HG03135 (cell line): ENCODE measurements at regions not wholly inside any gene's neighbourhood (a gene's known extent, or its start where the extent isn't known, plus 50 kb on each side); places are given as distances from the start of the nearest gene placed in this dataset.
"Not testable (repeated sequence)": the region's sequence is repeated elsewhere in the genome, so short reads cannot be mapped to it uniquely, and the experiment has no call there.

Experiments used
- ATAC-seq: cut with Tn5 transposase; IDR thresholded peaks from one replicate; pipeline ENCODE4 v1.9.1; 2021; ENCODE audit warnings: mild to moderate bottlenecking, moderate library complexity; ENCODE audit not compliant: unreplicated experiment

GRCh38 chr22:49517667-49518185 is 309.9 kb downstream of the BRD1 start:
- ATAC-seq: no peak

GRCh38 chr22:49517211-49517610 is 310.5 kb downstream of the BRD1 start:
- ATAC-seq: no peak

- no peak for ATAC-seq
Measured at GRCh38 chr22:49515475-49515874, 312.2 kb downstream of the BRD1 start.

- ATAC-seq: no peak
Measured at GRCh38 chr22:49514641-49515040, 313.0 kb downstream of the BRD1 start.

- no peak for ATAC-seq
Measured at GRCh38 chr22:49514211-49514610, 313.5 kb downstream of the BRD1 start.

- ATAC-seq: no peak
Measured at GRCh38 chr22:49513358-49513851, 314.3 kb downstream of the BRD1 start.

GRCh38 chr22:49512487-49513165 is 315.0 kb downstream of the BRD1 start:
- no peak for ATAC-seq

- not testable (repeated sequence) for ATAC-seq
Measured at GRCh38 chr22:49511393-49512189, 316.1 kb downstream of the BRD1 start.

GRCh38 chr22:49510718-49511117 is 317.0 kb downstream of the BRD1 start:
- ATAC-seq: no peak

- ATAC-seq: no peak
Measured at GRCh38 chr22:49509016-49509415, 318.7 kb downstream of the BRD1 start.

- no peak for ATAC-seq
Measured at GRCh38 chr22:49508561-49508960, 319.1 kb downstream of the BRD1 start.

- no peak for ATAC-seq
Measured at GRCh38 chr22:49507607-49508292, 319.9 kb downstream of the BRD1 start.

GRCh38 chr22:49506010-49506400 is 321.7 kb downstream of the BRD1 start:
- ATAC-seq: no peak

GRCh38 chr22:49505337-49506009 is 322.2 kb downstream of the BRD1 start:
- ATAC-seq: no peak

GRCh38 chr22:49503896-49504521 is 323.7 kb downstream of the BRD1 start:
- no peak for ATAC-seq

GRCh38 chr22:49503321-49503720 is 324.4 kb downstream of the BRD1 start:
- no peak for ATAC-seq

- no peak for ATAC-seq
Measured at GRCh38 chr22:49502126-49502826, 325.4 kb downstream of the BRD1 start.

GRCh38 chr22:49500942-49501395 is 326.7 kb downstream of the BRD1 start:
- no peak for ATAC-seq

- no peak for ATAC-seq
Measured at GRCh38 chr22:49500076-49500460, 327.6 kb downstream of the BRD1 start.
